DND-41 (cell line): ENCODE measurements at regions not wholly inside any gene's neighbourhood (a gene's known extent, or its start where the extent isn't known, plus 50 kb on each side); places are given as distances from the start of the nearest gene placed in this dataset.

Experiments used
- EZH2 ChIP-seq: IDR thresholded peaks from 3 replicates; pipeline ENCODE4 v1.6.1; 2012; ENCODE audit warnings: borderline replicate concordance, low read depth, mild to moderate bottlenecking, moderate library complexity, low read length, inconsistent platforms; ENCODE audit not compliant: severe bottlenecking
- TF ChIP-seq, protein P1 (sequence below): IDR thresholded peaks from 2 replicates; pipeline ENCODE4 v1.5.1; 2012; ENCODE audit warnings: borderline replicate concordance, low read length, moderate library complexity, mild to moderate bottlenecking; ENCODE audit not compliant: poor library complexity, severe bottlenecking; ENCODE audit errors: extremely low read depth

- TF ChIP-seq, protein P1, sequence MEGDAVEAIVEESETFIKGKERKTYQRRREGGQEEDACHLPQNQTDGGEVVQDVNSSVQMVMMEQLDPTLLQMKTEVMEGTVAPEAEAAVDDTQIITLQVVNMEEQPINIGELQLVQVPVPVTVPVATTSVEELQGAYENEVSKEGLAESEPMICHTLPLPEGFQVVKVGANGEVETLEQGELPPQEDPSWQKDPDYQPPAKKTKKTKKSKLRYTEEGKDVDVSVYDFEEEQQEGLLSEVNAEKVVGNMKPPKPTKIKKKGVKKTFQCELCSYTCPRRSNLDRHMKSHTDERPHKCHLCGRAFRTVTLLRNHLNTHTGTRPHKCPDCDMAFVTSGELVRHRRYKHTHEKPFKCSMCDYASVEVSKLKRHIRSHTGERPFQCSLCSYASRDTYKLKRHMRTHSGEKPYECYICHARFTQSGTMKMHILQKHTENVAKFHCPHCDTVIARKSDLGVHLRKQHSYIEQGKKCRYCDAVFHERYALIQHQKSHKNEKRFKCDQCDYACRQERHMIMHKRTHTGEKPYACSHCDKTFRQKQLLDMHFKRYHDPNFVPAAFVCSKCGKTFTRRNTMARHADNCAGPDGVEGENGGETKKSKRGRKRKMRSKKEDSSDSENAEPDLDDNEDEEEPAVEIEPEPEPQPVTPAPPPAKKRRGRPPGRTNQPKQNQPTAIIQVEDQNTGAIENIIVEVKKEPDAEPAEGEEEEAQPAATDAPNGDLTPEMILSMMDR: no peak
- TF ChIP-seq EZH2: no peak
Observed at GRCh38 chr13:82720986-82721385, 1161.3 kb downstream of the SLITRK1 start.
